Lung (tissue), 11 donors: ENCODE measurements at regions not wholly inside any gene's neighbourhood (a gene's known extent, or its start where the extent isn't known, plus 50 kb on each side); places are given as distances from the start of the nearest gene placed in this dataset.

ENCODE experiments used
- ATAC-seq: fragments of 200-7000 bp; cut with Tn5 transposase; one replicate; pipeline ENCODE4 v1.9.1; 2020; ENCODE audit warnings: moderate number of reproducible peaks; ENCODE audit not compliant: insufficient read depth, low FRiP score
- DNase-seq, 3 donors: peaks; one replicate each; pipeline ENCODE4 v3.0.0-alpha.2; 2013 to 2017
- H3K27ac ChIP-seq, 2 donors: one replicate each; pipeline ENCODE4 v1.5.1; 2013; ENCODE audit warnings: mild to moderate bottlenecking in 2 of 2, moderate library complexity in 2 of 2, control low read depth in 1 of 2, inconsistent platforms in 1 of 2, low read depth in 1 of 2, low read length in 1 of 2
- H3K27me3 ChIP-seq, 3 donors: one replicate each; pipeline ENCODE4 v1.5.1; 2013; ENCODE audit warnings: low read length in 2 of 3; ENCODE audit not compliant: control insufficient read depth in 3 of 3, insufficient read depth in 3 of 3
- H3K36me3 ChIP-seq, 4 donors: one replicate each; pipeline ENCODE4 v1.5.1; 2013; ENCODE audit warnings: low read length in 4 of 4, mild to moderate bottlenecking in 1 of 4, moderate library complexity in 1 of 4; ENCODE audit not compliant: control insufficient read depth in 4 of 4, insufficient read depth in 4 of 4
- H3K4me1 ChIP-seq, 5 donors: one replicate each; pipeline ENCODE4 v1.5.1; 2013; ENCODE audit warnings: low read length in 5 of 5, mild to moderate bottlenecking in 2 of 5, moderate library complexity in 1 of 5; ENCODE audit not compliant: control insufficient read depth in 5 of 5, insufficient read depth in 5 of 5
- H3K4me3 ChIP-seq: one replicate; pipeline ENCODE4 v1.5.1; 2013; ENCODE audit warnings: mild to moderate bottlenecking, control low read depth, moderate library complexity
- H3K9ac ChIP-seq, 2 donors: one replicate each; pipeline ENCODE4 v1.5.1; 2013; ENCODE audit warnings: low read length in 2 of 2, control low read depth in 1 of 2; ENCODE audit not compliant: insufficient read depth in 1 of 2
- H3K9me3 ChIP-seq, 4 donors: one replicate each; pipeline ENCODE4 v1.5.1; 2013; ENCODE audit warnings: low read length in 3 of 4, mild to moderate bottlenecking in 1 of 4, moderate library complexity in 1 of 4; ENCODE audit not compliant: control insufficient read depth in 4 of 4, insufficient read depth in 3 of 4
- WGBS, 2 donors: extraction: QIAGEN DNeasy Blood & Tissue Kit; methylation state at CpG; one replicate each; pipeline ENCODE4 v1.1.7; 2013; 5-methylcytosine and 5-hydroxymethylcytosine counted together
- TF ChIP-seq, protein P1 (sequence below): IDR thresholded peaks from 2 replicates; pipeline ENCODE4 v1.5.1; 2012; ENCODE audit warnings: mild to moderate bottlenecking; ENCODE audit errors: control extremely low read depth, extremely low read depth
- donor health status: control.
- donor health status: control.
- donor health status: Bipolar disorder and iron deficiency.
- donor health status: healthy.
- donor health status: DM: yes; HTN: yes; CAD: no.

DNA sequence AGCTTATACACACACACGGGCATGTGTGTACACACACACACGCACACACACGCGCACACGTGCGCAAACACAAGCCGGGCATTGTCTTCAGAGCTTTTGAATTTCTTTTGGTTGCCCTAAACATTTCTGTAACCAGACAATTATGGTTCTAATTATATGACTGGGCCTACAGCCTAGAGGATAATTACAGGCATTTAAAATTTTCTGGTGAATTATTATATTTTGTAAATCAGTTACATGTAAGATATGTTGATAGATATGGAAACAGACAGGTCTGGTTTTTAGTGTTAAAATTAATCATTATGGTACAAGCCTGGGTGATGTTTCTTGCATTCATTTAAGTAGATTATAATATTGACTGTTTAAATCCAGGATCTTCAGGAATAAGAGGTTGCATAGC lies 1120.5 kb downstream of the ADGRL3 start:
- Histone ChIP-seq H3K4me1 (no peaks in the 10 kb centered on the region), H3K9me3 (no peaks in the 10 kb centered on the region), H3K36me3 (no peaks in the 10 kb centered on the region), H3K4me3 (no peak overlapping the region), H3K27me3 (no peaks in the 10 kb centered on the region), H3K27ac (no peak overlapping the region), H3K9ac (no peak overlapping the region)
- TF ChIP-seq, protein P1, sequence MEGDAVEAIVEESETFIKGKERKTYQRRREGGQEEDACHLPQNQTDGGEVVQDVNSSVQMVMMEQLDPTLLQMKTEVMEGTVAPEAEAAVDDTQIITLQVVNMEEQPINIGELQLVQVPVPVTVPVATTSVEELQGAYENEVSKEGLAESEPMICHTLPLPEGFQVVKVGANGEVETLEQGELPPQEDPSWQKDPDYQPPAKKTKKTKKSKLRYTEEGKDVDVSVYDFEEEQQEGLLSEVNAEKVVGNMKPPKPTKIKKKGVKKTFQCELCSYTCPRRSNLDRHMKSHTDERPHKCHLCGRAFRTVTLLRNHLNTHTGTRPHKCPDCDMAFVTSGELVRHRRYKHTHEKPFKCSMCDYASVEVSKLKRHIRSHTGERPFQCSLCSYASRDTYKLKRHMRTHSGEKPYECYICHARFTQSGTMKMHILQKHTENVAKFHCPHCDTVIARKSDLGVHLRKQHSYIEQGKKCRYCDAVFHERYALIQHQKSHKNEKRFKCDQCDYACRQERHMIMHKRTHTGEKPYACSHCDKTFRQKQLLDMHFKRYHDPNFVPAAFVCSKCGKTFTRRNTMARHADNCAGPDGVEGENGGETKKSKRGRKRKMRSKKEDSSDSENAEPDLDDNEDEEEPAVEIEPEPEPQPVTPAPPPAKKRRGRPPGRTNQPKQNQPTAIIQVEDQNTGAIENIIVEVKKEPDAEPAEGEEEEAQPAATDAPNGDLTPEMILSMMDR: no peak
- DNase-seq (no peak), ATAC-seq (no peak)
- WGBS, 2 donors: 94 to 98% methylated on average over 7 of the region's 7 CpGs

DNA sequence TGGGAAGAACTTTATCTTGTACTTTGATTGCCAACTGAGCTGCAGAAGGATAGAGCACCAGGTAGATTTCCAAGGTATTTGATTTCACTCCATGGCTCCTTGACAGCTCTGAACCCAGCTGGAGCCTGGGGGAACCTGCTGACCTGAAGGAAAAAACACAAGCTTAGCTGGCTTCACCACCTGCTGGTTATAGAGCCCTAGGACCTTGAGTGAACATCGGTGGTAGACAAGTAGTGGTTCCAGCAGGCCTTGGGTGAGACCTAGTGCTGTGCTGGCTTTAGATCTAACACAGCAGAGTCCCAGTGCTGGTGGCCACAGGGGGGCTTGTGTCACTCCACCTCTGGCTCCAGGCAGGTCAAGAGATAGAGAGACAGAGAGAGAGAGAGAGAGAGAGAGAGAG lies 1102.6 kb downstream of the ADGRL3 start:
- H3K27me3 ChIP-seq: no peaks in the 10 kb centered on the region
- H3K4me1 ChIP-seq: no peaks in the 10 kb centered on the region
- ATAC-seq (no peak), DNase-seq (no peak)
- H3K36me3 ChIP-seq: no peaks in the 10 kb centered on the region
- no peak overlapping the region for H3K27ac ChIP-seq
- WGBS, 2 donors: 83 to 100% methylated on average over 1 of the region's 1 CpG
- H3K9ac ChIP-seq: no peak overlapping the region
- TF ChIP-seq, protein P1: no peak
- H3K9me3 ChIP-seq: peaks cover 0 to 8% (median 2%) of the 10 kb centered on the region in 4 donors
- no peak overlapping the region for H3K4me3 ChIP-seq

DNA sequence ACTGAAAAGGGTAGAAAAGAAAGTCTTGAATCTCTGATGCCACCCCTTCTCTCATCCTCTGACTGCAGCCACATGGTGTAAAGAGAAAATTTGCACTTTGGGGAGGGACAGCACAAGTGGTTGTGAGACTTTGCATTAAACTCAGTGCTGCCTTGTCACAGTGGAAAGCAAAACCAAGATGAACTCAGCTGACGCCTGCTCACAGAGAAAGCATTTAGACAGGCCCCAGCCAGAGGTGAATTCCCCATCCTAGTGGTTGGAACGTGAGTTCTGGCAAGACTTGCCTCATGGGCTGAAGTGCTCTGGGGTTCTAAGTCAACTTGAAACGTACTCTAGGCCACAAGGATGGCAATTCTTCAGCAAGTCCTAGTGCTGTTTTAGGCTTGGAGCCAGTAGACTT lies 1101.4 kb downstream of the ADGRL3 start:
- WGBS, 2 donors: 62 to 73% methylated on average over 3 of the region's 3 CpGs
- TF ChIP-seq, protein P1: no peak
- H3K9me3 ChIP-seq: peaks cover 0 to 8% (median 0%) of the 10 kb centered on the region in 4 donors
- ATAC-seq: no peak
- no peak overlapping the region for H3K27ac ChIP-seq
- H3K4me3 ChIP-seq: no peak overlapping the region
- H3K36me3 ChIP-seq: no peaks in the 10 kb centered on the region
- no peak for DNase-seq
- no peaks in the 10 kb centered on the region for H3K4me1 ChIP-seq
- H3K27me3 ChIP-seq: no peaks in the 10 kb centered on the region
- no peak overlapping the region for H3K9ac ChIP-seq

DNA sequence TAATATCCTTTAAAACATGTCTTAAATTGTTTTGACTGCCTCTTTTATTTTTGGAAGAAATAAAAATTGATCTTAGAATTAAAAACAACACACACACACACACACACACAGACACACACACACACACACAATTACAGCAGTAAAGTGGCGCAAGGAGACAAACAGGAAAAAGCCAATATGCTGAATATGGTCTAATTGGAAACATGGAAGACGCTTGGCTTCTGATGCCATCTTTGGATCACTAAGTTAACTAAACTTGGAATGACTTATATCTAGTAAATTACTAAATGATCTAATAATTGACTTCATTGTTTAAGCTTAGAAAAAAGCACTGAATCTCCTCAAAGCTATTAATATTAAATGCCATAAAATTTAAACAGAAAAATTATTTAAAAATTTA lies 1093.4 kb downstream of the ADGRL3 start:
- Histone ChIP-seq H3K4me3 (no peak overlapping the region), H3K9me3 (peaks cover 0 to 2% (median under 1%) of the 10 kb centered on the region in 4 donors), H3K9ac (no peak overlapping the region), H3K27ac (no peak overlapping the region), H3K36me3 (no peaks in the 10 kb centered on the region), H3K4me1 (no peaks in the 10 kb centered on the region), H3K27me3 (no peaks in the 10 kb centered on the region)
- ATAC-seq (no peak), DNase-seq (no peak)
- TF ChIP-seq, protein P1: no peak
- 92 to 98% methylated on average over 2 of the region's 2 CpGs for WGBS, 2 donors
